ENCODE measurements at regions not wholly inside any gene's neighbourhood (a gene's known extent, or its start where the extent isn't known, plus 50 kb on each side); places are given as distances from the start of the nearest gene placed in this dataset.
"Not testable (repeated sequence)": the region's sequence is repeated elsewhere in the genome, so short reads cannot be mapped to it uniquely, and the experiment has no call there.

GRCh38 chr12:34305176-34305575, 282.9 kb downstream of the ALG10 start:
- DNase-seq: no peak

DNA sequence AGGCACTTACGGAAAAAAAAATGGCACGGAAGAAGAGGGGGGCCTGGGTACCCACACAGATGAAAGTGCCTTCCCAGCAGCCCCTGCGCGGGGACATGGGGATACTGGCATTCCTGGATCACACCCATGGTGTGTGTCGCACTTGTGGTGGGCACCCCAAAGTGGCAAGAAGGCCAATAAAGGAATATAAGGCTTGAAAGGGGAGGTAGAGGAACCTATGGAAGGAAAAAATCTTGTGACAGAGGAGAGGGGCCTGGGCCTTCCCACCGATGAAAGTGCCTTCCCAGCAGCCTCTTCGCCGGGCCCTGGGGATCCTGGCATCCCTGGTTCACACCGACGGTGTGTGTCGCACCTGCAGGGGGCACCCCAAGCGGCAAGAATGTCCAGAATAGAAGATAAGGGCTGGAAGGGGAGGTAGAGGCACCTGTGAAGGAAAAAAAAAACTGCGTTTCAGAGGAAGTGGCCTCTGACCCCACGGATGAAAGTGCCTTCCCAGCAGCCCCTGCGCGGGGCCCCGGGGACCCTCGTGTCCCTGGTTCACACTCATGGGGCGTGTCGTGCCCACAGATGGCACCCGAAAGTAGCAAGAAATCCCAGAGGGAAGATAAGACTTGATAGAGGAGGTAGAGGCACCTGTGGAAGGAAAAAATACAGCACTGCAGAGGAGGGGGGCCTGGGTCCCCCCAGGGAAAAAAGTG, 284.0 kb downstream of the ALG10 start:
- DNase-seq: no peak

- not testable (repeated sequence) for DNase-seq
These were observed 287.8 kb downstream of the ALG10 start for GRCh38 chr12:34309806-34310804.

DNA sequence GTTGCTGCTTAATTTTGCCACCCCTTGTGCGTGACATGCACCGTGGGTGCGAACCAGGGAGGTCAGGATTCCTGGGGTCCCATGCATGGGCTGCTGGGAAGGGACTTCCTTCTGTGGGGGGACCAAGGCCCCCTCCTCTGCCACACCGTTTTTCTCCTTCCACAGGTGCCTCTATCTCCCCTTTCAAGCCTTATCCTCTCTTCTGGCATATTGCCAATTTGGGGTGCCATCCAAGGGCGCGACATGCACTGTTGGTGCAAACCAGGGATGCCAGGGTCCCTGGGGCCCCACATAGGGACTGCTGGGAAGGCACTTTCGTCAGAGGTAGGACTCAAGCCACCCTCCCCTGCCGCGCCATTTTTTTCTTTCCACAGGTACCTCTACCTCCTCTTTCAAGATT, 289.0 kb downstream of the ALG10 start:
- DNase-seq: no peak

DNA sequence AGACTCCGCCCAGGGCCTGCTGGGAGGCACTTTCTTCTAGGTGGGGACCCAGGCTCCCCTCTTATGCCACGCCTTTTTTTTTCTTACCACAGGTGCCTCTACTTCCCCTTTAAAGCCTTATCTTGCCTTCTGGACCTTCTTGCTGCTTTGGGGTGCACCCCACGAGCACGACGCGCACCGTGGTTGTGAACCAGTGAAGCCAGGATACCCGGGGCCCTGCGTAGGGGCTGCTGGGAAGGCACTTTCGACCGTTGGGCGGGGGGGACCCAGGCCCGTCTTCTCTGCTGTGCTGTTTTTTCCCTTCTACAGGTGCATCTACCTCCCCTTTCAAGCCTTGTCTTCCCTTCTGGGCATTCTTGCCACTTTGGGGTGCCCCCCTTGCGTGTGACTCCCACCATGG, 305.4 kb downstream of the ALG10 start:
- no peak for DNase-seq

DNA sequence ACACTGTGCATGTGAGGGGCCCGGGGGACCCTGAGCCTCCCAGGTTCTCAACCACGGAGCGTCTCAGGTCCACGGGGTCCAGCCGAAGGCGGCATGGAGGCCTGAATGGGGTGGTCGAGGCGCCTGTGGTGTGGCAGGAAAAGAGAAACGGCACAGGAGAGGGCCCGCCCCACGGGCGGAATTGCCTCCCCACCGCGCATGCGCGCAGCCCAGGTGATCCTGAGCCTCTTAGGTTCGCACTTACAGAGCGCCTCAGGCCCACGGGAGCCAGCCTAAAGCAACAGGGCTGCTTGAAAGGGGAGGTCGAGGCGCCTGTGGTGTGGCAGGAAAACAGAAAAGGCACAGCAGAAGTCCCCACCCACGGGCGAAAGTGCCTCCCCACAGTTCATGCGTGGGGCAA, 311.0 kb downstream of the ALG10 start:
- DNase-seq: no peak

DNA sequence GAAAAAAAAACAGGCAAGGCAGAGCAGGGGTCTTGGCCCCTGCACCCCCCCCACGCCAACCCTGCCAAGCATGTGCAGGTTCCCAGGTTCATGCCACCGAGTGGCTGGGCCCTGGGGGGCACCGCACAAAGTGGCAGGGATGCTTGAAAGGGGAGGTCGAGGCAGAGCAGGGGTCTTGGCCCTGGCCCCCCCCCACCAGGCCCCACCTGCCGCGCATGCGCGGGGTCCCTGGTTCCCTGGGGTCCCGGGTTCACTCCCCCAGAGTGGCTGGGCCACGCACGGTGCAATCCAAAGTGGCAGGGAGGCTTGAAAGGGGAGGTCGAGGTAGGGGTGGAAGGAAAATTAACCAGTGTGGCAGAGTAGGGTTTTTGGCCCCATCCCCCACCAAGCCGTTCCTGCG, 312.2 kb downstream of the ALG10 start:
- no peak for DNase-seq

- DNase-seq: no peak
These were observed 312.9 kb downstream of the ALG10 start for GRCh38 chr12:34334953-34335743.

DNA sequence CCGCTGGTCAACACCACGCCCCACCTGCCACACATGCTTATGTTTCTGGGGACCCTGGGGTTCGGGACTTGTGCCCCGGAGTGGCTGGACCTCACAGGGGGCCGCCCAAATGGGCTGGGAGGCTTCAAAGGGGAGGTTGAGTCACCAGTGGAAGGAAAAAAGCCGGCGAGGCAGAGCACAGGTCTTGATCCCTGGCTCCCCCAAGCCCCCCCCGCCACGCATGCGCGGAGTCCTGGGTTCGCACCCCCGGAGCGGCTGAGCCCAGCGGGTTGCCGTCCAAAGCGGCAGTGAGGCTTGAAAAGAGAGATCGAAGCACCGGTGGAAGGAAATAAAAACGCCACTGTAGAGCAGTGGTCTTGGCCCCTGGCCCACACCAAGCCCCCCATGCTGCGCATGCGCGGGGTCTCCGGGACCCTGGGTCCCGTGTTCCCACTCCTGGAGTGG, 313.5 kb downstream of the ALG10 start:
- DNase-seq: no peak

DNA sequence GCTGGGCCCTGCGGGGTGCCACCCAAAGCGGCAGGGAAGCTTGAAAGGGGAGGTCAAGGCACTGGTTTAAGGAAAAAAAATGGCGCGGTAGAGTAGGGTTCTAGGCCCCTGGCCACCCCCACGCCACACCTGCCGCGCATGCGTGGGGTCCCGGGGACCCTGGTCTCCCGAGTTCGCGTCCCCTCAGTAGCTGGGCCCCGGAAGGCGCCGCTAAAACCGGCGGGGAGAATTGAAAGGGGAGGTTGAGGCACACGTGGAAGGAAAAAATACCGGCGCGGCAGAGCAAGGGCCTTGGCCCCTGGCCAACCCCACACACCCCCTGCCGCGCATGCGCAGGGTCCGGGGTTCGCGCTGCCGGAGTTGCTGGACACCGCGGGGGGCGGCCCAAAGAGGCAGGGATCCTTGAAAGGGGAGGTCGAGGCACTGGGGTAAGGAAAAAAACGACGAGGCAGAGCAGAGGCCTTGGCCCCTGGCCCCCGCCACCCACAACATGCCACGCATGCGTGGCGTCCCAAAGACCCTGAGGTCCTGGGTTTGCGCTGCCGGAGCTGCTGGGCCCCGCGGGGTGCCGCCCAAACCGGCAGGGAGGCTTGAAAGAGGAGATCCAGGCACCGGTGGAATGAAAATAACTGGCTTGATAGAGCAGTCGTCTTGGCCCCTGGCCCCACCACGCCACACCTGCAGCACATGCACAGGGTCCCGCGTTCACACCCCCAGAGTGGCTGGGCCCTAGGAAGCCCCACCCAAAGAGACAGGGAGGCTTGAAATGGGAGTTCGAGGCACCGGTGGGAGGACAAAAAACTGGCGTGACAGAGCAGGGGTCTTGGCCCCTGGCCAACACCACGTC, 314.5 kb downstream of the ALG10 start:
- DNase-seq: no peak

- DNase-seq: no peak
These were observed 316.5 kb downstream of the ALG10 start for GRCh38 chr12:34338751-34339150.

GRCh38 chr12:34339922-34340321, 317.6 kb downstream of the ALG10 start:
- no peak for DNase-seq

DNA sequence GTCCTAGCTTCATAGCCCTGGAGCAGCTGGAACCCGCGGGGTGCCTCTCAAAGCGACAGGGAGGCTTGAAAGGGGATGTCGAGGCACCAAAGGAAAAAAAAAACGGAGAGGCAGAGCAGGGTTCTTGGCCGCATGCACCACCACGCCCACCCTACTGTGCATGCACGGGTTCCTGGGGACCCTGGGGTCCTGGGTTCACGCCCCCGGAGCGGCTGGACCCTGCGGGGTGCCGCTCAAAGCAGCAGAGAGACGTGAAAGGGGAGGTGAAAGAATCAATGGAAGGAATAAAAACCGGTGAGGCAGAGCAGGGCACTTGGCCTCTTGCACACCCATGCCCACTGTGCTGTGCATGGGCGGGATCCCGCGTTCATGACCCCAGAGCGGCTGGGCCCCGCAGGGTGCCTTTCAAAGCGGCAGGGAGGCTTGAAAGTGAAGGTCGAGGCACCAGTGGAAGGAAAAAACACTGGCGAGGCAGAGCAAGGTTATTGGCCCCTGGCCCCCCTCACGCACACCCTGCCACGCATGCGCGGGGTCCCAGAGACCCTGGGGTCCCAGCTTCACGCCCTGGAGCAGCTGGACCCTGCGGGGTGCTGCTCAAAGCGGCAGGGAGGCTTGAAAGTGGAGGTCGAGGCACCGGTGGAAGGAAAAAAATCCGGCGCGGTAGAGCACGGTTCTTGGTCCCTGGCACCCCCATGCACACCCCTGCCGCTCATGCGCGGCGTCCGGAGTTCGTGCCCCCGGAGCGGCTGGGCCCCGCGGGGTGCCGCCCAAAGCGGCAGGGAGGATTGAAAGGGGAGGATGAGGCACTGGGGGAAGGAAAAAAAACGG, 318.5 kb downstream of the ALG10 start:
- no peak for DNase-seq

GRCh38 chr12:34341362-34341733, 319.1 kb downstream of the ALG10 start:
- DNase-seq: no peak

DNA sequence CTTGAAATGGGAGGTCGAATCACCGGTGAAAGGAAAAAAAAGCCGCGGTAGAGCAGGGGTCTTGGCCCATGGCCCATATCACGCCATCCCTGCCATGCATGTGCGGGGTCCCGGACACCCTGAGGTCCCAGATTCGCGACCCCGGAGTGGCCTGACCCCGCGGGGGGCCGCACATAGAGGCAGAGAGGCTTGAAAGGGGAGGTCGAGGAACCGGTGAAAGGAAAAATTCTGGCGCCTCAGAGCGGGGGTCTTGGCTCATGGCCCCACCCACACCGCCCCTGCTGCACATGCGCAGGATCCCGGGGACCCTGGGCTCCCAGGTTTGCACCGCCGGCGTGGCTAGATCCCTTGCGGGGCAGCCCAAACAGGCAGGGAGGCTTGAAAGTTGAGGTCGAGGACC, 319.8 kb downstream of the ALG10 start:
- no peak for DNase-seq

- no peak for DNase-seq
These were observed 321.0 kb downstream of the ALG10 start for GRCh38 chr12:34343345-34343744.

GRCh38 chr12:34343766-34344165, 321.5 kb downstream of the ALG10 start:
- no peak for DNase-seq

DNA sequence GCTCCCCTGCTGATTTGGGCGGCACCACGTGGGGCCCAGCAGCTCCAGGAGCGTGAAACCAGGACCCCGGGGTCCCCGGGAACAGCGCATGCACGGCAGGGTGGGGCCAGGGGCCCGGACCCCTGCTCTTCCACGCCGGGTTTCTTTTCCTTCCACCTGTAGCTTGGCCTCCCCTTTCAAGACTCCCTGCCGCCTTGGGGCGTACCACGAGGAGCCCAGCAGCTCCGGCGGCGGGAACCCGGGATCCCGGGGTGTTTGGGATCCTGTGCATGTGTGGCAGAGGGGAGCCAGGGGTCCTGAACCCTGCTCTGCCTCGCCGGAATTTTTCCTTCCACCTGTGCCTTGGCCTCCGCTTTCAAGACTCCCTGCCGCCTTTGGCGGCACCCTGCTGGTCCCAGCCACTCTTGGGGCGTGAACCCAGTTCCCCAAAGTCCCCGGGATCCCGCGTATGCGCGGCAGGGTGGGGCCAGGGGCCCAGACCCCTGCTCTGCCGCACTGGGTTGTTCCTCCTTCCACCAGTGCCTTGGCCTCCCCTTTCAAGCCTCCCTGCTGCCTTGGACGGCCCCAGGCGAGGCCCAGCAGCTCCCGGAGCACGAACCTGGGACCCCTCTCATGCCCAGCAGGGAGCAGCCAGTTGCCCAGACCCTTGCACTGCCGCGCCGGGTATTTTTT, 322.7 kb downstream of the ALG10 start:
- no peak for DNase-seq

DNA sequence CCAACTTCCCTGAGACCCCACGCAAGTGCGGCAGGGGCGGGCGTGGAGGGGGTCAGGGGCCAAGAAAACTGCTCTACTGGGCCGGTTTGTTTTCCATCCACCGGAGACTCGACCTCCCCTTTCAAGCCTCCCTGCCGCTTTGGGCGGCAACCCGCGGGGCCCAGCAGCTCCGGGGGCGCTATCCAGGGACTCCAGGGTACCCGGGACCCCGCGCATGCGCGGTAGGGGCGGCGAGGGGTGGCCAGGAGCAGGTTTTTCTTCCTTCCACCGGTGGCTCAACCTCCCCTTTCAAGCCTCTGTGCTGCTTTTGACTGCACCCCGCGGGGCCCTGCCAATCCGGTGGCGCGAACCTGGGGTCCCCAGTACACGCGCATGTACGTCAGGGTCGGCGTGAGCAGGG, 323.5 kb downstream of the ALG10 start:
- DNase-seq: peak in 1 of 2 experiments; percentile 30

DNA sequence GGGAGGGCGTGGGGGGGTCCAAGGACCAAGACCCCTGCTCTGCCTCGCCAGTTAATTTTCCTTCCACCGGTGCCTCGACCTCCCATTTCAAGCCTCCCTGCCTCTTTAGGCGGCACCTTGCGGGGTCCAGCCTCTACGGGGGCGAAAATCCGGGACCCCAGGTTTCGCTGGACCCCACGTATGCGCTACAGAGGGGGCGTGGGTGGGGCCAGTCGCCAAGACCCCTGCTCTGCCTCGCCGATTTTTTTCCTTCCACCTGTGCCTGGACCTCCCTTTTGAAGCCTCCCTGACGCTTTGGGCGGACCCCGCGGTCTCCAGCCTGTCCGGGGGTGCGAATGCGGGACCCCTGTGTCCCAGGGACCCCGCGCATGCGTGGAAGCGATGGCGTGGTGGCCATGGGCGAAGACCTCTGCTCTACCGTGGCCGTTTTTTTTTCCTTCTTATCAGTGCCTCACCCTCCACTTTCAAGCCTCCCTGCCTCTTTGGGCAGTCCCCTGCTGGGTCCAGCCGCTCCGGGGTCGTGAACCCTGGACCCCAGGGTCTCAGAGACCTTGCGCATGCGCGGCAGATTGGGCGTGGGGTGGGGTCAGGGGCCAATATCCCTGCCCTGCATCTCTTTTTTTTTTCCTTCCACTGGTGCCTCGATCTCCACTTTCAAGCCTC, 324.2 kb downstream of the ALG10 start:
- DNase-seq: no peak

Data from NCI-H446 (cell line).